ENCODE measurements at regions not wholly inside any gene's neighbourhood (a gene's known extent, or its start where the extent isn't known, plus 50 kb on each side); places are given as distances from the start of the nearest gene placed in this dataset.

- 67 to 84% methylated on average over 4 of the region's 4 CpGs for WGBS, 2 donors
- Histone ChIP-seq H3K36me3 (replicated peaks in 1 of 2; ENCODE audit: insufficient read depth in 1 of 2, low read depth in 2 of 2) (no peaks in the 10 kb centered on the region), H3K27me3 (no peaks in the 10 kb centered on the region), H3K4me3 (no peak overlapping the region), H3K27ac (no peak overlapping the region), H3K9me3 (no peaks in the 10 kb centered on the region), H3K4me1 (peaks cover 9% of the 10 kb centered on the region)
- no peak for ATAC-seq
- intact Hi-C loops (cut with DNase I), result no loop called here
- no peak for TF ChIP-seq POLR2A (IDR thresholded peaks at IDR 0.05)
- TF ChIP-seq, protein P1, sequence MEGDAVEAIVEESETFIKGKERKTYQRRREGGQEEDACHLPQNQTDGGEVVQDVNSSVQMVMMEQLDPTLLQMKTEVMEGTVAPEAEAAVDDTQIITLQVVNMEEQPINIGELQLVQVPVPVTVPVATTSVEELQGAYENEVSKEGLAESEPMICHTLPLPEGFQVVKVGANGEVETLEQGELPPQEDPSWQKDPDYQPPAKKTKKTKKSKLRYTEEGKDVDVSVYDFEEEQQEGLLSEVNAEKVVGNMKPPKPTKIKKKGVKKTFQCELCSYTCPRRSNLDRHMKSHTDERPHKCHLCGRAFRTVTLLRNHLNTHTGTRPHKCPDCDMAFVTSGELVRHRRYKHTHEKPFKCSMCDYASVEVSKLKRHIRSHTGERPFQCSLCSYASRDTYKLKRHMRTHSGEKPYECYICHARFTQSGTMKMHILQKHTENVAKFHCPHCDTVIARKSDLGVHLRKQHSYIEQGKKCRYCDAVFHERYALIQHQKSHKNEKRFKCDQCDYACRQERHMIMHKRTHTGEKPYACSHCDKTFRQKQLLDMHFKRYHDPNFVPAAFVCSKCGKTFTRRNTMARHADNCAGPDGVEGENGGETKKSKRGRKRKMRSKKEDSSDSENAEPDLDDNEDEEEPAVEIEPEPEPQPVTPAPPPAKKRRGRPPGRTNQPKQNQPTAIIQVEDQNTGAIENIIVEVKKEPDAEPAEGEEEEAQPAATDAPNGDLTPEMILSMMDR (IDR thresholded peaks at IDR 0.05), result no peak
- no peak for DNase-seq
Measured at GRCh38 chr2:150191349-150191748, 296.1 kb downstream of the RND3 start.

DNA sequence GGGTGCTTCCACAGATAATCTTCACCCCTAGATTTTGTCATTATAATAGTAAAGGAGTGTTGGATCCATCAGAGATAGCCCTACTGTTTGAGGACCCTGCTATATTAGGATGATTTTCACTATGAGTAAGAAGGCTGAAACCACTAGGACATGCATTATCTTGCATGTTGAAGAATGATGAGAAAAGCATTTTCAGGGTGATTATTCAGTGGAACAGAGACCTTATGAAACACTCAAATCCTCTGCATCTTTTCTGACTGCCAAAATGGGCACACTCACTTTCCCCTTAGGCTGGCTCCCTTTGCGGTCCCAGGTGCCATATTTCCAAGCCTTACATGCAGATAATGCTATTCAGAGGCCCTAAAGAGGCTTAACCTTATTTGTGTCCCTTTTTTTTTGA lies 296.9 kb downstream of the RND3 start:
- H3K36me3 ChIP-seq (replicated peaks in 1 of 2; ENCODE audit: insufficient read depth in 1 of 2, low read depth in 2 of 2), result no peaks in the 10 kb centered on the region
- TF ChIP-seq, protein P1 (IDR thresholded peaks at IDR 0.05), result no peak
- TF ChIP-seq POLR2A (IDR thresholded peaks at IDR 0.05), result no peak
- intact Hi-C loops (cut with DNase I), result no loop called here
- no peaks in the 10 kb centered on the region for H3K9me3 ChIP-seq
- ATAC-seq (no peak), DNase-seq (no peak)
- H3K27me3 ChIP-seq, result no peaks in the 10 kb centered on the region
- H3K4me1 ChIP-seq, result peaks cover 9% of the 10 kb centered on the region
- H3K27ac ChIP-seq, result no peak overlapping the region
- WGBS, 2 donors, result 100% methylated on average over 1 of the region's 1 CpG
- H3K4me3 ChIP-seq, result no peak overlapping the region

GRCh38 chr2:150188800-150189199 lies 298.7 kb downstream of the RND3 start:
- Histone ChIP-seq H3K4me1 (peaks cover 9% of the 10 kb centered on the region), H3K4me3 (no peak overlapping the region), H3K36me3 (replicated peaks in 1 of 2; ENCODE audit: insufficient read depth in 1 of 2, low read depth in 2 of 2) (no peaks in the 10 kb centered on the region), H3K27me3 (no peaks in the 10 kb centered on the region), H3K27ac (no peak overlapping the region), H3K9me3 (no peaks in the 10 kb centered on the region)
- no peak for DNase-seq
- 37 to 52% methylated on average over 2 of the region's 2 CpGs for WGBS, 2 donors
- intact Hi-C loops (cut with DNase I), result no loop called here
- TF ChIP-seq POLR2A (IDR thresholded peaks at IDR 0.05), result no peak
- TF ChIP-seq, protein P1 (IDR thresholded peaks at IDR 0.05), result no peak
- ATAC-seq, result no peak

DNA sequence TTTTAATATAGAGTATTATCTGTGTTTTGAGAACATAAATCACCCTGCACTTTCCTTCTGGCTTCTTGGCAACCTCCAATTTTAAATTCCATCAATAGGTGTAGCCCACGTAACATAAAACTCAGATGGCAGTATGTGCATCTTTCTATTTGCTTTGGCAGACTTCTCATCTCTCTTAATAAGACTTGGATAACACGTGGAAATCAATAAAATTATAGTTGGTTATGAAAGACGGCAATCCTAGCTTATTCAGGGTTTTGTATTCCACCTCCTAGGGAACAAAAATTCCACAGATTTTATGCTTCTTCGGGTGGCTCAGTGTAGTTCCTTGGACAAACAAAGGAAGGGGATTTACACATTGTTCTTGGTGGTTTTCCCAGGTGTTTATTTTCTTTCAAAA lies 299.3 kb downstream of the RND3 start:
- WGBS, 2 donors, result 9 to 14% methylated on average over 4 of the region's 4 CpGs
- H3K9me3 ChIP-seq, result no peaks in the 10 kb centered on the region
- DNase-seq (no peak), ATAC-seq (peak; percentile 27)
- H3K27ac ChIP-seq, result no peak overlapping the region
- no peaks in the 10 kb centered on the region for H3K27me3 ChIP-seq
- H3K36me3 ChIP-seq (replicated peaks in 1 of 2; ENCODE audit: insufficient read depth in 1 of 2, low read depth in 2 of 2), result no peaks in the 10 kb centered on the region
- TF ChIP-seq, protein P1 (IDR thresholded peaks at IDR 0.05), result no peak
- TF ChIP-seq POLR2A (IDR thresholded peaks at IDR 0.05), result no peak
- intact Hi-C loops (cut with DNase I), result no loop called here
- H3K4me1 ChIP-seq, result peaks cover 9% of the 10 kb centered on the region
- H3K4me3 ChIP-seq, result no peak overlapping the region

- H3K27me3 ChIP-seq, result no peaks in the 10 kb centered on the region
- TF ChIP-seq, protein P1 (IDR thresholded peaks at IDR 0.05), result no peak
- TF ChIP-seq POLR2A (IDR thresholded peaks at IDR 0.05), result no peak
- no peaks in the 10 kb centered on the region for H3K36me3 ChIP-seq (replicated peaks in 1 of 2; ENCODE audit: insufficient read depth in 1 of 2, low read depth in 2 of 2)
- H3K4me3 ChIP-seq, result no peak overlapping the region
- 48 to 53% methylated on average over 5 of the region's 5 CpGs for WGBS, 2 donors
- ATAC-seq, result no peak
- intact Hi-C loops (cut with DNase I), result no loop called here
- no peaks in the 10 kb centered on the region for H3K9me3 ChIP-seq
- H3K4me1 ChIP-seq, result peaks cover 8% of the 10 kb centered on the region
- no peak overlapping the region for H3K27ac ChIP-seq
- no peak for DNase-seq
Measured at GRCh38 chr2:150182566-150183235, 304.8 kb downstream of the RND3 start.
